HCT116 (cell line): ENCODE measurements at regions not wholly inside any gene's neighbourhood (a gene's known extent, or its start where the extent isn't known, plus 50 kb on each side); places are given as distances from the start of the nearest gene placed in this dataset.

Experiments
- ATF3 ChIP-seq: IDR thresholded peaks from 2 replicates; pipeline ENCODE4 v1.6.1; 2012
- CTCF ChIP-seq, 3 experiments: fragments of 200-600 bp in 1 of 3; sonication (generic) in 1 of 3; IDR thresholded peaks in 2 of 3; conservative IDR thresholded peaks in 1 of 3; 2 replicates each; pipeline ENCODE4 v1.5.1; 2012 to 2017; ENCODE audit warnings: low read depth in 2 of 3, low read length in 2 of 3, antibody characterized with exemption in 1 of 3, borderline replicate concordance in 1 of 3, control low read depth in 1 of 3, mild to moderate bottlenecking in 1 of 3, mixed read lengths in 1 of 3, mixed run types in 1 of 3, moderate library complexity in 1 of 3; ENCODE audit not compliant: insufficient read depth in 1 of 3
- EZH2 ChIP-seq: fragments of 200-600 bp; sonication (generic); IDR thresholded peaks from 2 replicates; pipeline ENCODE4 v1.6.1; 2017; ENCODE audit warnings: antibody characterized with exemption, mixed run types
- EZH2phosphoT487 ChIP-seq: fragments of 200-600 bp; IDR thresholded peaks from 2 replicates; pipeline ENCODE4 v1.6.1; 2018; ENCODE audit warnings: antibody characterized with exemption, borderline replicate concordance
- FOSL1 ChIP-seq: IDR thresholded peaks from 2 replicates; pipeline ENCODE4 v1.6.1; 2012; ENCODE audit warnings: low read depth
- JUND ChIP-seq: IDR thresholded peaks from 2 replicates; pipeline ENCODE4 v1.6.1; 2012
- POLR2A ChIP-seq: IDR thresholded peaks from 2 replicates; pipeline ENCODE4 v1.7.0; 2011; ENCODE audit warnings: borderline replicate concordance; ENCODE audit not compliant: insufficient read depth, insufficient read length; ENCODE audit errors: extremely low read depth
- POLR2AphosphoS5 ChIP-seq: IDR thresholded peaks from 2 replicates; pipeline ENCODE4 v1.6.1; 2011; ENCODE audit warnings: mild to moderate bottlenecking, low read depth, low read length, moderate library complexity
- RAD21 ChIP-seq: IDR thresholded peaks from 2 replicates; pipeline ENCODE4 v1.6.1; 2012; ENCODE audit warnings: low read depth, mild to moderate bottlenecking
- REST ChIP-seq: IDR thresholded peaks from 2 replicates; pipeline ENCODE4 v1.6.1; 2012; ENCODE audit warnings: low read depth
- TCF7L2 ChIP-seq: IDR thresholded peaks from 2 replicates; pipeline ENCODE4 v1.7.0; 2011; ENCODE audit warnings: borderline replicate concordance, inconsistent platforms; ENCODE audit not compliant: insufficient read depth, insufficient read length; ENCODE audit errors: extremely low read depth
- YY1 ChIP-seq: IDR thresholded peaks from 2 replicates; pipeline ENCODE4 v1.6.1; 2011; ENCODE audit warnings: low read length, low read depth, moderate library complexity, mild to moderate bottlenecking; ENCODE audit not compliant: insufficient replicate concordance; ENCODE audit errors: extremely low read depth
- ZFX ChIP-seq: fragments of 450-650 bp; IDR thresholded peaks from 2 replicates; pipeline ENCODE4 v1.6.1; 2017

GRCh38 chr11:81267246-81267645, 1466.4 kb downstream of the FAM181B start:
- TF ChIP-seq EZH2phosphoT487 (no peak), EZH2 (no peak), ZFX (no peak), CTCF (IDR thresholded peaks at IDR 0.05 in 2 of 3, conservative IDR thresholded peaks at IDR 0.05 in 1 of 3; ENCODE audit: borderline replicate concordance in 1 of 3, insufficient read depth in 1 of 3, low read depth in 2 of 3, low read length in 2 of 3) (no peak), POLR2A (no peak), POLR2AphosphoS5 (no peak), YY1 (no peak), FOSL1 (no peak), ATF3 (no peak), RAD21 (no peak), REST (no peak), TCF7L2 (no peak), JUND (no peak)
